Fibroblast of the conjunctiva (primary cell): ENCODE measurements at regions not wholly inside any gene's neighbourhood (a gene's known extent, or its start where the extent isn't known, plus 50 kb on each side); places are given as distances from the start of the nearest gene placed in this dataset.

Source experiments
- DNase-seq: peaks from one replicate; pipeline ENCODE4 v3.0.0-alpha.2; 2010; ENCODE audit warnings: low read depth

DNA sequence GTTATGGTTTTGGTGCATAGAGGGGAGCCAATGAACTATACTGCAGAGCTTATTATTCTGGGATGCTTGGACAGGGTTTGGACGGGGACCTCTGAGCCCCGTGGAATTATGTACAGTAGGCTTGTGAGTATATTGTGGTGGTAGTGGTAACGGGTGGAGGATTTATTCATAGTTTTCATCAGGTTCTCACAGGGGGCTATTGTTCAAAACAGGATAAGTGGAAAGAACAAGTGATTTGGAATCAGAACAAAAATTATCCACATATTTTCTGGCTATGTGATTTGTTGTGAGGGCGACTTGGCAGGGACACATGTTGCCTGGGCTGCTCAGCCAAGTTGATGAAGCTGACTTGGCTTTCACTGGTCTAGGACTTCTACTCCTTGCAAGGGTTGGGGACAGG lies 64.6 kb upstream of the ELOVL5 start:
- DNase-seq = no peak

DNA sequence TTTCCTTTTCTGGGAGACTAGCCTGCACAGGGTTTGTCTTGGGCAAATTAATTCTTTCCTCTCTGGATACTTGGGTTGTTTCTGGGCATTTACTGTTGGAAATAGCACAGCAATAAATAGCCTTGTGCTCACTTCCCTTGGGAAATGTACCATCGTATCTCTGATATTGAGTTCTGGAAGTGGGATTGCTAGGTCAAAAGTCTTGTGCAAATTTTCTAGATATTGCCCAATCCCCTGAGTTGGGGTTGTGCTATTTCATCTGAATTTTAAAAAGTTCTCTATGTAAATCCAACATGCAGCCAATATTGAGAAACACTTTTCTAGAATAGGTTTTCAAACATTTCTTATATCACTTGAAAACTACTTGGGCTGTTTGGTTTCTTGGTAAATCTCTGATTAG lies 64.0 kb upstream of the ELOVL5 start:
- no peak for DNase-seq

DNA sequence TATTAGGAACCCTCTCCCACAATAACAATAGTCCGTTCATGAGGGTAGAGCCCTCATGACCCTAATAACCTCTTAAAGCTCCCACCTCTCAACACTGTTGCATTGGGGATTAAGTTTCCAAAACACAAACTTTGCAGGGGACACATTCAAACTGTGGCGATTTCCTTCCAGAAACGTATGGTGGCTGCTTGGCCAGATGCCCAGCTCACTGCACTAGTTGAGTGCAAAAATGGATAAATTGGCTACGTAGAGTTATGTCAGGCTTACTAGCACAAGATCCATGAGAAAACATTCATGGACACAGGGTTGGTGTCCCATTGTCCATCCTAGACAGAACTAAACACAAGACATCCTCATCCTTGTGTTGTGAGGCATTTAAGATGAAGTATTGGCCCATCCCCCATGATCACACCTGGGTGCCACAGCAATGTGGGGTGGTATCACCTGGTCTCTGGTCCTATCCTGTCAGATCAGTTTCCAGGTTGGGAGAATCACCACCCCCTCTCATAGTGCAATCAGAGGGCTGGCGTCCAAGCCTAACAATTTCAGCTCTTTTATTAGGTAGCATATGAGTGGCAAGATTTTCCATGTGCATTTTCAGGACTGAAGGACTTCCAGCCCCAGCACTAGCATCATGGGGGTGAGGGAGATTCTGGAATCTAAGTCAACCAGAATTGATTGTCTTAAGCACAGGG lies 63.4 kb upstream of the ELOVL5 start:
- no peak for DNase-seq

DNA sequence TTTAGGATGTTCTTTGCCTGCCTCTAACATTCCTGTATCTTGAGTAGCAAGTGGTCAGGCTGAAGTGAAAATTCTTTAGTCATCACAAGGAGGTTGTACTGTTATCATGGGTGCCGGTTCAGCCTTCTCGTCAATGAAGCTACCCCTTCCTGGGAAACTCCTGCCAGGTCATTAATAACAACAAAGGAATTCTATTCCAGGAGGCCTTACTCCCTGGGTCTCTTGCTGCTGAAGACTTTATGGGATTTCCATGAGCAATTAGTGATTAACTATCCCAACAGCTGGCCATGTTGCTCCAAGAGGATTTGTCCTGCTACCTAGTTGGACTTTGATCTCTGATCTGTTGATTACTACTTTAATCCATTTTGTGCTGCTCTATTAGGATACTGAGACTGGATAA lies 62.7 kb upstream of the ELOVL5 start:
- DNase-seq = no peak

DNA sequence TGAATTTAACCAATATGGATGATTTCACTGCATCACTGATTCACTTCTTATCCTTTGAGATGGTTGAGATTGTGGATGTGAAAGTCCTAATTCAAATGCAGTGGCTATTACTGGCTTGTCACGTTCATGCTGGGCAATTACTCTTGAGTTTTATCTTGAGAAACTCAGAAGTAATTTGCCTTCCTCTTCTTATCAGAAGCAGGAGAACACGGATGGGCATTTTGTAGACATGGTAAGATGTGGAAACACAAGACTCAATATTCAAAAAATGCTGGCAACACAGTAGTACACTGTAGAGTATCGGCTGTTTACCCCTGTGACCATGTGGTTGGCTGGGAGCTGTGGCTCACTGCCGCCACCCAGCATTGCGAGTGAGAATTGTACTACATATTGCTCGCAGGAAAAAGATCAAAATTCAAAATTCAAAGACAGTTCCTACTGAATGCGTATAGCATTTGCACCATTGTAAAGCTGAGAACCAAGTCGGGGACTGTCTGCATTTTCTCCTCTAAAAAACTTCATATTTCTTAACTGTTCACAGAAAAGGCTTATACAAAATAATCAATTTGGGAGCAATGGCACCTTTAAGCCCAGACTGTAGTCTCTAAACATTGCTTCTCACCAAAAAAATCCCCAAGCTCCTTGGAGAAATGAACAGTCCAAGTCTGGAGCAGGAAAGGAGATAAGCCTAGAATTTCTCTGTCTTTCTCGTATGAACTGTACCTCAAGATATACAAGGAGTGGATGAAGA lies 61.9 kb upstream of the ELOVL5 start:
- DNase-seq = peak; percentile 8

DNA sequence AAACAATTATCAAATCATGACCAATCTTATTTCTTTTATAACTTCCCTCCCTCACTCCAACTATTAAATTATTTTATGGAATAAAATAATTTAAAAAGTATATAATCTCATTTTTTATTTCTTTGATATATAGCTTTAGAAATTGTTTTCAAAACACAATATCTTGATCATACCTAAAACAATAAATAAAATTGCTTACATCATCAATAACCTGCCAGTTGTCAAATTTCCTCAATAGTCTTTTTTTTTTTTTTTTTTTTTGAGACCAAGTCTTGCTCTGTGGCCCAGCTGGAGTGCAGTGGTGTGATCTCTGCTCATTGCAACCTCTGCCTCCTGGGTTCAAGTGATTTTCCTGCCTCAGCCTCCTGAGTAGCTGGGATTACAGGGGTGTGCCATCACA lies 60.1 kb upstream of the ELOVL5 start:
- no peak for DNase-seq

DNA sequence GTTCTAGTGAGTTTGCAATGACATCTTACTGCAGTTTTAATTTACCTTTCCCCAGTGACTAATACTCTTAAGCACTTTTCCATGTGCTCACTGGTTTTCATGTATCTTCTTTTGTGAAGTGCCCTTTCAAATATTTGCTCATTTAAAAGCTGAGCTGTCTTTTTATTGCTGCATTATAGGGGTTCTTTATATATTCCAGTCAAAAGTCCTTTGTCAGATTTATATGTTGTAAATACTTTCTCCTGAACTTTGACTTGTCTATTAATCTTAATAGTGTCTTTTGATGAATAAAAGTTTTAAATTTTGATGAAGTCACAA lies 50.2 kb upstream of the ELOVL5 start:
- DNase-seq = no peak

DNA sequence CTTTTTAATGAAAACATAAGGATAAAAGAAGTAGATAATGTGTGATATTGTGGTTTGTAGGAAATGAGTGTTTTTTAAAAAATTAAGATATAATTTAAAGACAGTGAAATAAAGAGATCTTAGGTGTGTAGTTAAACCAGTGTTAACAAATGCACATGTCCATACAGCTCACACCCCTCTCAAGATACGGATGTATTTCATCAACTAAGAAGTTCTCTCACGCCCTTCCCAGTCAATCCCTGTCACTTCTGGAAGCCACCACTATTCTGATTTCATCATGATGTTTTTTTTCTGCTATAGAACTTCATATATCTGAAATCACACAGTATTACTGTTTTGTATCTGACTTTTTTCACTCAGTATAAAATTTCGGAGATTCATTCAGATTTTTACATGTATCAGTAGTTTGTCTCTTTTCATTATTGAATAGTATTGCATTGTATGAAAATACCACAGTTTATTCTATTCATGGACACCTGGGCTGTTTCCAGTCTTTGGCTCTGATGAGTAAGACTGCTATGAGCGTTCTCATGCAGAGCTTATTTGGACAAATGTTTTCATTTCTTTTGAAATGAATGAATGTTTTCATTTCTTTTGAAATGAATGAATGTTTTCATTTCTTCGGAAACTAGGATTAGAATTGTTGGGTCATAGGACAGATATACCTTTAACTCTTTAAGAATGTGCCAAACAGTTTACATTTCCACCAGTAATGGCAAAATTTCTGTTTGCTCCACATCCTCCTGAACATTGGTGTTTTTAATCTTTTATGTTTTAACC lies 49.7 kb upstream of the ELOVL5 start:
- no peak for DNase-seq
